ENCODE measurements at regions not wholly inside any gene's neighbourhood (a gene's known extent, or its start where the extent isn't known, plus 50 kb on each side); places are given as distances from the start of the nearest gene placed in this dataset.
A peak's percentile ranks its signal among the peaks of the same experiment; 100 is the strongest.
"Not testable (repeated sequence)": the region's sequence is repeated elsewhere in the genome, so short reads cannot be mapped to it uniquely, and the experiment has no call there.

DNA sequence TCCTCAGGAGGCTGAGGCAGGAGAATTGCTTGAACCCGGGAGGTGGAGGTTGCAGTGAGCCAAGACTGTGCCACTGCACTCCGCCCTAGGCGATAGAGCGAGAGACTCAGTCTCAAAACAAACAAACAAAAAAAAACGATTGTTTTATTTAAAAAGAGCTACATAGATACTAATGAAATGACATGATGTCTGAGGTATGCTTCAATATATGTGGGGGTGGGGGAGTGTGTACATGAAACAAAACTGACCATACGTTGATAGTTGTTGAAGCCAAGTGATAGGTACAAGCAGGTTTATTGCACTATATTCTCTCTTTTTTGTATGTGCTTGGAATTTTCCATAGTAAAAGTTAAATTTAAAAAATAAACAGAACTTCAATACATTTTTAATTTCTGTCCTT, 240.1 kb downstream of the TFAP2A start:
- no peak for DNase-seq

DNA sequence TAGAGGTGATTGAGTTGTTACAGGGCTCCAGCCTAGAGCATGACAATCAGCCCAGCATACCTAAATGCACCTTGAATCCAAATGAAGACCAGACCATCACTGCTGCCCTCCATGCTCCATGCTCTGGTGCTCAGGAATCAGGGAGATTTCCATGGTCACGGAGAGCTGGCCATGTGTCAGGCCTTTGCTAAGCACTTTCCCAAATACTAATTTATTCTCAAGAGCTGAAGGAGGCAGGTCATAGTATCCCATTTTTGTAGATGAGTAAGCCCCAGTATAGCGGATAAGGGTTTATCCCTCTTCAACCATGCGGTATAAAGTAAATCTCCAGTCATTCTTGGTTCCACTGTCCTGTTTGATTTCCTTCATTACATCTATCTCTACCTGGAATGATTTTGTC, 240.8 kb downstream of the TFAP2A start:
- DNase-seq: no peak

DNA sequence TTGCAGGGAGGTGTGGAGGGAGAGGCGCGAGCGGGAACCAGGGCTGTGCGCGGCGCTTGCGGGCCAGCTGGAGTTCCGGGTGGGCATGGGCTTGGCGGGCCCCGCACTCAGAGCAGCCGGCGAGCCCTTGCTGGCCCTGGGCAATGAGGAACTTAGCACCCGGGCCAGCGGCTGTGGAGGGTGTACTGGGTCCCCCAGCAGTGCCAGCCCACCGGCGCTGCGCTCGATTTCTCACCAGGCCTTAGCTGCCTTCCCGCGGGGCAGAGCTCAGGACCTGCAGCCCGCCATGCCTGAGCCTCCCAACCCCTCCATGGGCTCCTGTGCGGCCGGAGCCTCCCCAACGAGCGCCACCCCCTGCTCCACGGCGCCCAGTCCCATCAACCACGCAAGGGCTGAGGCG, 243.2 kb downstream of the TFAP2A start:
- not testable (repeated sequence) for DNase-seq

DNA sequence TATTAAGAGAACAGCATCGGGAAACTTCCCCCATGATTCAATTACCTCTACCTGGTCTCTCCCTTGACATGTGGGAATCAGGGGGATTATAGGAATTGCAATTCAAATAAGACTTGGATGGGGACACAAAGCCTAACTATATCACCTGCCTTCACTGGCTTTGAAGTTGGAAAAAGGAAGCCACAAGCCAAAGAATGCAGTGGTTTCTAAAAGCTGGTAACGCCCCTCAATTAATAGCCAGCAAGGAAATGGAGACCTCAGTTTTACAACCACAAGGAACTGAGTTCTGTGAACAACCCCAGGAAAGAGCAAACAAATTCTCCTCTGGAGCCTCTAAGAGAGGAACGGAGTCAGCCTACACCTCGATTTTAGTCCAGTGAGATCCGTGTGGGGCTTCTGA, 244.1 kb downstream of the TFAP2A start:
- no peak for DNase-seq

DNA sequence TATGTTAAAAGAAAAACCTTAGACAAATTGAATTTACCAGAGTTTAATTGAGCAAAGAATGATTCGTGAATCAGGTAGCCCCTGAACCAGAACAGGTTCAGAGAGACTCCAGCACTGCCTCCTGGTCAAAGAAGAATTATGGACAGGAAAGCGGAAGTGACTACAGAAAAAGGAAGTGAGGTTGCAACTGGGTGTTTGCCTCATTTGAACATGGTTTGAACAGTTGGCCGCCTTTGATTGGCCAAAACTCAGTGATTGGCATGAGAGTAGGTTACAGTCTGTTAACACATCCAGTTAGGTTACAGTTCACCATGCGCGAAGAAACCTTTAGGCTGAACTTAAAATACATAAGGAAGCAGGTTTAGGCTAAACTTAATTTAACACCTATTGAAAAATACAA, 248.8 kb downstream of the TFAP2A start:
- DNase-seq: no peak

DNA sequence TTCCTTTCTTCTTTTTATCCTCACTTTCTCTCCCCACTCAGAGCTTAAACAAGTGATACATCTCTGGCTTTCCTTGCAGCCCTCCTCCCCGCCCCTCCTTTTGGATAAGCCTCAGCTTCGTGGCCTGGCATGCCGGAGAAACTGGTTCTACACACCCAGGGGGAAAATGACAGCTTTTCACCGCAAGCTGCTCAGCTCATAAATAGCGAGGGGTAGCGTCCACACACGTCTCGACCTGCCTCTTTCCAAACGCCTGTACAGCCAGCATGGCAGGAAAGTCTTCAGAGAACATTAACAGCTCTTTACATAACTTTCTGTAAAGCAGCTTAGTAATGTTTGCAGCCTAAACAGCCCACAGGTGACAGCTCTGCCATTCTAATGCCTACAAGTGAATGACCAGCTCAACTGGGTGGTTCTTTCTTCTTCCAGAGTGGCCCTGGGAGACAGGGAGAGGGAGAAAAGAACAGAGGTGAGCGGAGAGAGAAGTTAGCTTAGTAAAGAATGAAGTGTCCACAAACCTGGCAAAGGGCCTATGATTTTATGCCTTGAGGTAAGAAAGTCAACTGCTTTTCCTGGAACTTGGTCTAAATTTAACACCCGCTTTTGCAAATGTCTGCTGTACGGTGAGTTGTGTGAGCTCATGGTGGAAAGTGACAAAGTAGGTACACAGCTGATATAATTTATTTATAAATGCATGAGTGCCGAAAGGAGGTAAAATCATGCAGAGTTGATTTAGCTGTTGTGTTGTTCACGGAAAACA, 251.5 kb downstream of the TFAP2A start:
- DNase-seq: peak; percentile 91

DNA sequence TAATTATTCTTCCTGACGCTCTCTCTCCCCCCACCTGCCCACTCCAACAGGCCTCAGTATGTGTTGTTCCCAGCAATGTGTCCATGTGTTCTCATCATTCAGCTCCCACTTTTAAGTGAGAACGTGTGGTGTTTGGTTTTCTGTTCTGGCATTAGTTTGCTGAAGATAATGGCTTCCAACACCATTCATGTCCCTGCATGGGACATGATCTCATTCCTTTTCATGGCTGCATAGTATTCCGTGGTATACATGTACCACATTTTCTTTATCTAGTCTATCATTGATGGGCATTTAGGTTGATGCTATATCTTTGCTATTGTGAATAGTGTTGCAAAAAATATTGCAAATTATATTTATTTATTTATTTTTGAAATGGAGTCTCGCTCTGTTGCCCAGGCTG, 258.0 kb downstream of the TFAP2A start:
- no peak for DNase-seq

DNA sequence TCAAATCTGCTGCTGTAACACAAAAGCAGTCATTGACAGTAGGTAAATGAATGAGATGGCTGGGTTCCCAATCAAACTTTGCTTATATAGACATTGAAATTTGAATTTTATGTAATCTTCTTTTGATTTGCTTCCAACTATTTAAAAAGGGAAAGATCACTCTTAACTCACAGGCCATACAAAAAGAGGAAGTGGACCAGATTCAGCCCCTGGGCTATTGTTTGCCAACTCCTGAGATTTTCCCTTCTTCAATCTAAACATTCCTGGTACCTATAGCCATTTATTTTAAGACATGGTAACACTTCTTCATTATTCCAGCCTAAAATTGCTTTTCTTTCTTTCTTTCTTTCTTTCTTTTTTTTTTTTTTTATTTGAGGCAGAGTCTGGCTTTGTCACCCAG, 260.6 kb downstream of the TFAP2A start:
- no peak for DNase-seq

DNA sequence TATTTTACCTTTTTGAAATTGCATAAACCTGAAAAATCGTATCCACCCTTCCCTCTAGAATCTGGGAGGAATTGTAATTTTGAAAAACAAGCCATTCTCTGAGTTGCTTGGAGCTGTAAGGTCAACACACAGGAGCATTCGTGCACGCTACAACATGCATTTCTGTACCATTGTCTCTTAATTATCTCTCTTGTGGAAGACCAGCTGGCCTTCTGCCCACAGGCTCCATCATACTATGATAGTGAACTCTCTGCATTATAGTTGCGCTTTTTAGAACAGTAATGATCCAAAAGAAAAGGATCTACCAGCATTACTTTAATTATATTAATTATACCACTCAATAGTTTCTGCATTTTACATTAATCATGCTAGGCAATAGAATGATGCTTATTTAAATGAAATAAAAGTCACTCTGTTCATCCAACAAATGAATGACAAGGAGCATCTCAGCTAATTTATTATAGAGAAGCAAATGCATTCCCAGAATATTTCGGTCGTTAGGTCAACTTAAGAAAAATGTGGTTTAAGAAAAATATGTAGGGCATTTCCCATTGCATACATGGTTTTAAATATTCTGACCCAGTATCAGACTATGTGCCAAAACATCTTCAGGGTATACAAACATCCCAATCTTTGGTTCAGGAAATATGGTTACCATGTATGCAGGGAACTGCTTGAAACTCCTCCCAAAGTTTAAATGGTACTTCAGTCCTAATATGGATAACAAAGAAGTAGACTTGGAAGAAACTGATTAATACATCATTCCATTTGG, 263.5 kb downstream of the TFAP2A start:
- DNase-seq: no peak

DNA sequence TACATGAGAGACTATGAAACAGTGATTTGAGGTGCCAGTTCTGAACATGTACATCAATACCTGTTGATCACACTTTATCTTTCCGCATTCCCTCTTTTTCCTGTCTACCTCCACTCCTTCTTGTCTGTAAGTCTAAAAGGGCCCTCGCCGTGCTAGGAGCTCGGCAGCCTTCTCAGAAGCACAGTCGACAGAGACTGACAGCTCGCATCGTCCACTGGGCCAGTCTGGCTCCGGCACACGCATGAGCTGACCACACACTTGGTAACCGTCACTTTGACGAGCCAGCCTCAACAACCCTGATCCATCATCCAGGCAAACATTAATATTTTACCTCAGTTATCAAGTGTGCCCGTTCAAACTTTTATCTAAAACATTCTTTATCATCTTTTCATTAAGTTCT, 265.3 kb downstream of the TFAP2A start:
- no peak for DNase-seq

DNA sequence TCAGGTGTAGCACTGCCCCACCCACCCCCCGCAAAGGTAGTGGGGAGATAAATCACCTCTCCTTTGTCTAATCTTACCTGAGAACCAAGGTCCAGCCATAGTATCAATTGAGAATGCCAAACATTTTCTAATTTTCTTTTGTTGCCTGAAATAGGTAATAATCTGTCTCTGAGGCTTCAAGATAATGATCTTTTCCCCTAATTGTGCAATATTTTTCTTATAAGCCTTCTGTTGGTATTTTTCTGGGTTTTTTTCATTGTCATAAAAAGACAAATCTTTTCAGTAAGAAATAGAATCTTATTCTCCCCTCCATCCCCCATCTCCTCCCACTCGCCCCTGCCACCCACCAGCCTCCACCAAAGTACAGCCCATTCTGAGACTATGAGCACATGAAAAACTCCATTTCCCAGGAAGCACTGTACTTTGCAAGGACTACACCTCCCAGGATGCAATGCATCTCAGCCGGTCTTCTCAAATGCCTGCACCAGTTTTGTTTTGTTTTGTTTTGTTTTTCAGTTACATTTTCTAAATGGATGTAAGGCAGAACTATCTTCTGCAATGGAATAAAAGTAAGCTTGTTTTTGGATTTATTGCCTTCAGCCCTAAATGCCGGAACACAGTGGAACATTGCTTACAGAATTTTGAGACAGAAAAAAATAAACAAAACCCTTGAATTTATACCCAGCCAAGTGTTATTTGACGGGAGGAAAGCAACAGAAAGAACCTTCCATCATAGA, 268.0 kb downstream of the TFAP2A start:
- peak; percentile 56 for DNase-seq

DNA sequence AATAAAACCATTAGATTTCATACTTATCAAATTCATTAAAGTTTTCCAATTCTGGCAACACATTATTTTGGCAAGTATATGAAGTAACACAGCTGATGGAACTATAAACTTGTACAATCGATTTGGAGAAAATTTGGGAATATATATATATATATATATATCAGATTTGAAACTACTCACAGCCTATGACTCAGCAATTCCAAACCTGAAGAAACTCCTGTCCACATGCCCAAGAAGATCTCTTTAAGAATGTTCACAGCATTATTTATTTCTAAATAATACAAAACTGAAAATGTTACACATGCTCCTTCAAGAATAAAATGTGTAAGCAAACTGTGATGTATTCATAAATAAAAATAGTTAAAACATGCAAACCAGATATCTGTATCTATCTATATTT, 270.1 kb downstream of the TFAP2A start:
- no peak for DNase-seq

DNA sequence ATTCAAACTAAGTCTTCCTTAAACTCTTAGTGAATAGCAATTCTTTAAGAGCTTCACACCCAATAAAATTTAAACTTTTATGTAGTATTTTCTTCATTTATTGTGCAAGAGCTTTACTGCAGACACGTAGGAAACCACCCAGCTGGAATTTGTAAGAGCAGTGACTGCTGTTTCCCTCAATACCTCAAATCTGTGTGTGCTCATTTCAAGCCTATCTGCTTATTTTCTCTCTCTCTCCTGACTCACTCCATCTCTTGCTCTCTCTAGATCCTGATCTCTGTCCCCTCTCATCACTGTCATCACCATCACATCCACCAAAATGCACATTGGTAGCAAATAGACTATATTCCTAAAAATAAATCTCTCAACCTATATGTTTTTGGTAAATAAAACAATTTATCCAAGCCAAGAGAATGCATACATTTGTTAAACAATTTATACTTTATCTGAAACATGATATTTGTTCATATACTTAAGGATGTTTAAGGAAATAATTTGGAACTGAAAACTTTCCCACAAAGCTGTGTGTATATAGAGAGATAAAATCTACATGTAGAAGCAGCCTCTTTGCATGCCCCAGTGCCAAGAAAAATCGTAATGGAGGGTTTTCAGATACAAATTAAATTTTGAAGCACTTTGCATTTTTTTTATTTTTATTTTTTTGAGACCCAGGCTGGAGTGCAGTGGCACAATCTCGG, 273.0 kb downstream of the TFAP2A start:
- no peak for DNase-seq

DNA sequence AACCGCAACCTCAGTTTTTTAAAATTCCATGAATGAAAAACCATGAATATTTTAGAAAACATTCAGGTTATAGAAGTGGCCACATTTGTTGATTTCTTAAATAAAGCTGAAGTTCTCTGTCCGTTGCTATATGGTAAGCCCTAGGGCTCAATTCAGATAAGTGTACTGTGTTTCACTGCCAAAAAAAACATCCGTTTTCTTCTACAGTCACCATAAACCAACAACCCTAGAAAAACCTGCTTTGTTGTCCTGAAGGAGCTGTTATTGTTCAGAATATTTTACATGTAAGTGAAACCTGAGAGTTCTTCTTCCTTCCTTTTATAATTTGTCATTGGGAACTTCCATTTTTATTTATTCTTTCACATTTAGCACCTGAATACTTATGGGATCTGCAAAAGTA, 274.1 kb downstream of the TFAP2A start:
- DNase-seq: no peak

DNA sequence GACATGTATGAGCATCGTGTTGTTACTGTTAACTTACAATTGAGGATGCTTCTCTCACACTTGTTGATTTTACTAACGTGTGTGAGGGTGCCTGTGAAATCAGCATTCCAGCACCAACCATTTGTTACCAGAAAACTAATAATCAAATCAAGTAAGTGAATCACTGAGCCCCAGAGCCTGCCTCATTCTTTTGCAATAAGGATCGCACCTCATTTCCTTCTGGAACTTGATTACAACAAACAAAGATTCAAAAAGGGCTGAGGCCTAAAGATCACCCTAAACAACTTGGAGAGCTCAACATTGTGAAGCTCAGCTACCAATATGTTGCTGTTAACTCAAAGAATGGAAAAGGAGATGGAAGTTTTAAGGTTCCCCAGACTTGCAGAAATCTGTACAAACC, 274.7 kb downstream of the TFAP2A start:
- no peak for DNase-seq

DNA sequence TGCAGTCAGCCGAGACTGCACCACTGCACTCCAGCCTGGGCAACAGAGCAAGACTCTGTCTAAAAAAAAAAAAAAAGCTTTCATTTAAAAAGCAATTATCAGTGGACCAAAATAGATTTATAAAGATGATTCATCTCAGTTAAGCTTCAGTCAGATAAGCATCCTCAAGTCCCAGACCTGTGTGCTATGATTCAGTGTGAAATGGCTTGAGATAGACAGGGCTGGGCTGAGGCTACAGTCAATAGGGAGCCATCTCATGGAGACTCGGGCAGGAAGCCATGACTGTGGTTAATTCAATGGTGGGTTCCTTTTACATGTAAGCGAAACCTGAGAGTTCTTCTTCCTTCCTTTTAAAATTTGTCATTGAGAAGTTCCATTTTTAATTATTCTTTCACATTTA, 276.0 kb downstream of the TFAP2A start:
- no peak for DNase-seq

DNA sequence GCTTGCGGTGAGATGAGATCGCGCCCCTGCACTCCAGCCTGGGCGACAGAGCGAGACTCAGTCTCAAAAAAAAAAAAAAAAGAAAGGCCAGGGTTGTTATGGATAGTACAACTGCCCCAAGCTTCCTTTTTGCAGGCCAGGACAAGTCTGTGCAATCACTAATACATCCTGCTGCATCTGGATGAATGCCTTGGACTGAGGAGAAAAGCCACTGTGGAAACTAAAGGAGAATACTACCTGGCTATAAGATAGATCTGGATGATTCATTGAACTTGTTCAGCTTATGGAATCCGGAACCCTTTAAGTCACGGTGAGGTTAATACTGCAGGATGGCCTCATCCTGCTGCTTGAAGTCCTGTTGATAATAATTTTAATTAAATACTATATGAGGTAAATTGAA, 278.2 kb downstream of the TFAP2A start:
- no peak for DNase-seq

DNA sequence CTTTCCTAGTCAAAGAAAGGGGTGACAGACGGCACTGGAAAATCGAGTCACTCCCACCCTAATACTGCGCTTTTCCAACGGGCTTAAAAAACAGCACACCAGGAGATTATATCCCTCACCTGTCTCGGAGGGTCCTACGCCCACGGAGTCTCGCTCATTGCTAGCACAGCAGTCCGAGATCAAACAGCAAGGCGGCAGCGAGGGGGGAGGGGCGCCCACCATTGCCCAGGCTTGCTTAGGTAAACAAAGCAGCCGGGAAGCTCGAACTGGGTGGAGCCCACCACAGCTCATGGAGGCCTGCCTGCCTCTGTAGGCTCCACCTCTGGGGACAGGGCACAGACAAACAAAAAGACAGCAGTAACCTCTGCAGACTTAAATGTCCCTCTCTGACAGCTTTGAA, 280.7 kb downstream of the TFAP2A start:
- DNase-seq: not testable (repeated sequence)

DNA sequence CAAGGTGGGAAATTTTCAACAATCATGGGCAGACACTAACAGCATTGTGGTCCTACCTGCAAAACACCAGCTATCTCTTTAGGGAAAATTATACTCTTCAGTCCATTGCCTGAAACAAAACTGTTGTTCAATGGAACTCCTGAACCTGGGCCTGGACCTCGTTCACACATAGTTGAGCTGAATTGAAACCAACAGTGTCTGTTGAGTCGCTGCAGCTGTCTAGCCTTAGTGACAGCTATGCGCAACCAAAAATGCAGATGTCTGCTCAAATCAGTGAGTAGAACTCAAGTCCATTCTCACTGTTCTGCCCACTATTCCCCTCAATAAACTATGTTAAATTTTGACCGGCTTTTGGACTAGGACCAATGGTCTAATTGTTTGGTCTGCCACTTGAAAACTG, 286.2 kb downstream of the TFAP2A start:
- no peak for DNase-seq

DNA sequence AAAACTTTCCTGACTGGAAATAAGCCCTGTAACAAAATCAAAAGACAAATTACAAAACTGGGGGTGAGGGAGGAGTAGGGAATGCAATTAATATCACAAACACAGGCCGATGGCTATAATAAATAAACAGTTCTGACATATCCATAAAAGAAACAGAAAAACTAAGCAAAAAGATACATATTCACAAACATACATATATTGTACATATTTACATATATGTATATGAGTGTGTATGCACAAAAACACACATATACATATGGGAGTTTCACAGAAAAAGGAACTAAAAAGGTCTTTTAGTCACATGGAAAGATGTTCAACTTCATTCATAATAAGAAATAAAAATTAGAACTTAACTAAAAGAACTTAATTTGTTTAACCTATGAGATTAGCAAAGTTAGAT, 292.7 kb downstream of the TFAP2A start:
- no peak for DNase-seq

DNA sequence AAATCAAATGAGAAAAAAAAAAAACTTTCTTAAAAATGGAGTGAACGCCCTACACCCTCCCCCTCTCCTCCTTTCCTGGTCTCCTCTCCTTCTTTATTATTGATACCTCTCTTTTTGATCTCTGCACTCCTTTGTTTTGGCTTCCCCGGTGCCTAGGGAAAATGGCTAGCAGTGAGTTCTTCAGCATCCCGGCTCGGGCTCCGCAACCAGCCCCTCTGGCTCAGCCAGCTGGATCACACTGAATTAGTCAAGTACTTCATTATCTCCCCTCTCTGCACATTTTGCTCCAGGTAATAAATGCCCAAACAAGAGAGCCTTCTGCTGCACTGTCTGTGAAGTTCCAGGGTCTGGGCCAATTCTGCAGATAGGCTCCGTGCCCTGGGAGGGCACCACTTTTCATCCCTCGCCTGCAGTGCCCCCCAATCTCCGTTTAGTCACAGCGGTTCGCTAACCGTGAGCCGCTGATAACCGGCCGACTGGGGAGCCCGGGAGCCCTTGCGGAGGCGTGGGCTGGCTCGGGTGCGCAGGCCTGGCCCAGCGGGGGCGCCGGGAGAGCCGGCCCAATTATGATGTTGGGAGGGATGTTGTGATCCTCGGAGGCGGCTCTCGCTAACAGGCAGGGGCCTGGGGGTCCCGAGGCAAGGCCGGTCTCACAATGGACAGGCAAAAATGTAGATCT, 301.9 kb downstream of the TFAP2A start:
- DNase-seq: no peak

DNA sequence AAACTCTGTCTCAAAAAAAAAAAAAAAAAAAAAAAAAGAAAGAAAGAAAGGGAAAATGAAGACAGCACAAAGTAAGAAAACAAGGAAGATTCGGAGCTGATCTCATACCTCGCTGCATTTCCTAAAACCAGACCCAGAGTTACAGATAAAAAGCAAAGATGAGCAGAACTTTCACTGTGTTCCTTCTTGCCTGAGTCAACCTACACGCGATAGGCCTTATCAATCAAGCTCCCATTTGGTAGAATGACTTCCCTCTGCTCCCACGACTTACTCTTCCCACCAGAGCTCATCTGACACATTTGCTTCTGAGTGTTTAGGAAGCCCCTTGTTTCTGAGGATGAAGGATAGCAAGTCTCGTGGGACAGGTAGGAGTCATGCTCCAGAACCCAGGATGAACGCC, 302.9 kb downstream of the TFAP2A start:
- DNase-seq: no peak

Measured in islet precursor cell (in vitro differentiated cells).